GM04503 (cell line): ENCODE measurements at regions not wholly inside any gene's neighbourhood (a gene's known extent, or its start where the extent isn't known, plus 50 kb on each side); places are given as distances from the start of the nearest gene placed in this dataset.
"Not testable (repeated sequence)": the region's sequence is repeated elsewhere in the genome, so short reads cannot be mapped to it uniquely, and the experiment has no call there.

Source experiments
- DNase-seq: peaks from one replicate; pipeline ENCODE4 v3.0.0-alpha.2; 2012; ENCODE audit warnings: low read depth

- DNase-seq = not testable (repeated sequence)
These were observed 348.6 kb upstream of the CHRNA7 start for GRCh38 chr15:31681529-31682259.

DNA sequence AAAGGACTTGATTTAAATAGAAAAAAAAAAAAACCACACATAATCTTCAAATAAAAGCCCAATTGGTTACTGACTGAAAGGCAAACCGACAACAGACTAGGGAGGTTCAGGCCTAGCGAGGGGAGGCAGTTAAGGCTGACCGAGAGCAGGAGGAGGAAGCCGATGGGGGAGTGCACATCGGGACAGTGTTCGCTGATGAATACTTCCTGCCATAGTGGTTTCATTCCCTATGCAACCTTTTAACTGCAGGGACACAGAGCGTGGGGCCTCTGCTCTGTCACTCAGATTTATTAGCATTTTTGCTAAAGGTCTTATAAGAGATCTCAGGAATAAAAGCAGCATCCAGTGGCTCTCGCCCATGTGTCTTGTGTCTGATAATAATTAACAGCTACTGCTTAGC is 343.2 kb upstream of the CHRNA7 start:
- not testable (repeated sequence) for DNase-seq

GRCh38 chr15:31696509-31696908 is 333.8 kb upstream of the CHRNA7 start:
- not testable (repeated sequence) for DNase-seq

DNA sequence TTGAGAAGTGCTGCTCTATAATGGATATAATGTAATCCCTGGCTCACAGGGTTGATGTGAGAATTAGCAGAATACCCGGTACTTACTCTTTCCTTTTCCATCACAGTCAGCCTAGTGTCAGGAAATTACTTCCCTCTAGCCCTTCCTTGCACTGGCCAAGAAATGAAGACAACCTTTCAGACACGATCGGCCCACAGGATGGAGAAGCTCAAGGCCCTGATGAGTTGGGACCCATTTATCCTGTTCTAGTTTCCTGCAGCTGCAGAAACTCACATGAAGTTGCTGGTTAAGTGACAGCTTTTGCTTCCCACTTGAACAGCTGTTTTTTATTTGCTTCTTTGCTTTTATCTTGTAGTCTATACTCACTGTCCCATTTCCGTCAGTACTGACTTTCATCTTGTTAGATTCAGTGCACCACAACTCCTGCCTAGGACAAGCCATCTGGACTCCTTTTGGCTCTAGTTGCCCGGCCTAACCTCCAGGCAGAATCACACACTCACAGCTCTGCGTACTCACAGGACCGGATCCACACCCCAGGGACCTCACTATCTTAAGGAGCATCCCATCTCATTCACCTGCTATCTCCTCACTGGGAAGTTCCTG is 325.1 kb upstream of the CHRNA7 start:
- not testable (repeated sequence) for DNase-seq

DNA sequence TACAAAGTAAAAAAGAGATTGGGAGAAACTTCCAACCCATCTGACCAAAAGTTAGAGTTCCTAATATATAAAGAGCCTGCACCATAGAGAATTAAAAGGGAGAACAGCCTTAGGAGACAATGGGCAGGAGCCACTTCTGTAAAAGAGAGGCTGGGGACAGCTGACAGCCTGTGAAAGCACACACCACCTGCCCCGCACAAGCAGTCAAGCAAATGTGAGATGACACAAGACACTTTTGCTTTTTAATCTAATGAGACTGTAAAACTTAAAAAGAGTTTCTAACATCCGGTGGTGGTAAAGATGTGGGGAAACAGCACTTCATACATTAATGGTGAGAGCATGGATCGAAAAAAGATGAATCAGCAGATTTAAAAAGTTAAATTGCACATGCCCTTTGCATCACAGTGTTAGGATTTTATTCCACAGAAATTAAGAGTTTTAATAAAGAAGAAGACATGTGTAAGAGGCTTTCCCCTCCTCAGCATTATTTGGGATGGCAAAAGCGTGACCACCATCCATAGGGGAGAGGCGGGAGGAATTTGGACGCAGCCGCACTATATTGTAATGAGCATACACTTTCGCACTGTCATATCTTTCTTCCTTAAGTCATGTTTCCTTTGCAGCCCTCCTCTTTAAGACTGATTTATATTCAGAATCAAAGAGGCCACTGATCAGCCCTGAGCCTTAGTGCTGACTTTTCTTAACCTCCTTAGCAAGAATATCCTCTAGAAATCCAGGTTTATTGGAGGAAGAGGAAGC is 322.2 kb upstream of the CHRNA7 start:
- DNase-seq = not testable (repeated sequence)

- DNase-seq = not testable (repeated sequence)
These were observed 321.5 kb upstream of the CHRNA7 start for GRCh38 chr15:31708703-31709327.

DNA sequence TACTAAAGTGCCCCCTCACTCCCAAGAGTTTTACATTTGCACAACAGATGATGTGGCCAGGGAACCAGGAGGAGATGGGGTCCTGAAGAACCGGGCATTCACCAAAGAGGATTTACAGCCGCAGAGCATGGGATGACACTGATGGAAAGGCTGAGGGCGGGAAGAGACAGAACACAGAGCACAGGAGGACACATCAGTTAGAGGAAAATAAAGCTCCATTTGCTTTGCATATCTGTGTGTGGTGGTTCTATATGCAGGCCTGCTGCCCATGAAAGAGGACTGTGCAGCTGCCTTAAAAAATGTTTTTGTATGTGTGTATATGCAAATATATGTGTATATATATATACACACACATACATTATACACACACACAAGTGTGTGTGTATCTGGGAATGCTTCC is 320.8 kb upstream of the CHRNA7 start:
- not testable (repeated sequence) for DNase-seq

DNA sequence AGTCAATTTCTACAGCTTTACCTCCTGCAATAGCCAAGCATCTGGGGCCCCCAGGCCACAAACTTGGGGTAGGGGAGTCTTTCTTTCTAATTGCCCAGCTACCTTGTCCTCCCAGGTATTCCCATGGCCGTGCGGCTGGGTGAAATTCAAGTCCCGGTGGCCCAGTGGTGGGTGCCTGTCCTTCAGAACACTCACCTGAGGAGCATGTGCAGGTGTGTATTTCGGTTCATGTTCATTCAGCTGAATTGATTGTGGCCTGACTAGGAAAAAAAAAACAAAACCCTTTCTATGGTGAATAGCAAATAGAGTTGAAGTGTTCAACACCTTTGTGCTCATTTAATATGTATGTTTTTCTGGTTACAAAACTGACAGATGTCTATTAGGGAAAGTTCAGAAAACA is 319.5 kb upstream of the CHRNA7 start:
- DNase-seq = not testable (repeated sequence)

DNA sequence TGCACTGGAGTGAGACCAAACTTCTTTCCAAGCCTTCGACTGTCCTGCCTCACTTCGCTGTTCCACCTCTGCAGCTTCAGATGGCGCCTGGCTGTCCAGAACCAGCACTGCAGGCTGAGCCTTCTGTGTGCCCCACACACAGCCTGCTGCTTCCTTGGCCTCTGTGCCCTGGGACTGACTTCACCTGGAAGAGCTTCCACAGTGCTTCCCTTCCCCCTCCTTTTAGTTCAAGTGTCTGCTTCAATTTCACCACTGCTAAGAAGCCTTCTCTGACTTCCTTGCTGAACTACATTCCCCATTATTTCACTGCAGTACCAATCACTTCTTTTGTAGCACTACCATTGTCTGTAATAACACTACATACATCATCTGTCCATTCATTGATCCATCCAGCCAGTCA is 315.1 kb upstream of the CHRNA7 start:
- DNase-seq = not testable (repeated sequence)

GRCh38 chr15:31718625-31719024 is 311.7 kb upstream of the CHRNA7 start:
- DNase-seq = not testable (repeated sequence)

DNA sequence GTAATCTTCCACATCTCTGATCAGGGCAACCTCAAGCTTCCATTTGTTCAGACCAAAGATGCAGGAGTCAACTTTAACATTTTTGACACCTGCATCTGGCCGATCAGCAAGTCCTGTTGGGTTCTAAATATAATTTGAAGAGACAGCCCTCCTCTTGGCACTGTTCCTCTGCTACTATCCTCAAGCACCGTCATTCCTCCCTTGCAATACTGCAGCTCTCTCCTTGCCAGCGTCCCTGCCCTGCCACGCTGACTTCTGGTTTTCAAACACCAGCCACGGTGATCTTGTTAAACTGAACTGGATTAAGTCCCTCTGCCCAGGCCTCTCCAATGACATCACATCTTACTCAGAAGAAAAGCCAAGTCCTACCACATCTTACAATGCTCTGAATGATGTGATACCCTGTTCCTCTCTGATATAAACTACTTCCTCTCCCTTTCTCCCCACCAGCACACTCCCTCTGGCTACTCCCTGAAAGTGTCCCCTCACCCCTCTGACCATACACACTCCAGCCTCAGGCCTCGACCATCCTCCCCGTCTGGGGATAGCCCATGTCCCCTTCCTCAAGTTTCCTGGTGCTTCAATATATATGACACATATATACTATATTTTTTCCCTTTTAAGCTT is 310.8 kb upstream of the CHRNA7 start:
- not testable (repeated sequence) for DNase-seq

DNA sequence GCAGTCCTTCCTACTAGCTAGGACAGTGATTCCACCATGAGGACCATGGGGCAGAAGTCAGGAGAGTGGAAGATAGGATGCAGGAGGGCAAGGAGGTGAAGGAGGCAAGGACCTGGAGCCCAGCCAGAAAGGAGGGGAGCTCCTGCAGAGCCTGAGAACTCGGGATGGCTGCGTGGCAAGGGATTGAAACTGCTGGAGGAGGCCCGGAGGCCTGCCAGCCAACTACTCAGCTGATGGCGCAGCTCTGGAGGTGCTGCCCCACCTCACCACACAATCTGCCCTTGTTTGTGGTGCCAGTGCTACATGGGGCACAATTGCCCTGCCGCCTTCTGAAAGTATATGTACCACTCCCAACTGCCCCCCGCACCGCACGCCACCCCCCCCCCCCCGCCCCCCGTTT is 307.3 kb upstream of the CHRNA7 start:
- not testable (repeated sequence) for DNase-seq

DNA sequence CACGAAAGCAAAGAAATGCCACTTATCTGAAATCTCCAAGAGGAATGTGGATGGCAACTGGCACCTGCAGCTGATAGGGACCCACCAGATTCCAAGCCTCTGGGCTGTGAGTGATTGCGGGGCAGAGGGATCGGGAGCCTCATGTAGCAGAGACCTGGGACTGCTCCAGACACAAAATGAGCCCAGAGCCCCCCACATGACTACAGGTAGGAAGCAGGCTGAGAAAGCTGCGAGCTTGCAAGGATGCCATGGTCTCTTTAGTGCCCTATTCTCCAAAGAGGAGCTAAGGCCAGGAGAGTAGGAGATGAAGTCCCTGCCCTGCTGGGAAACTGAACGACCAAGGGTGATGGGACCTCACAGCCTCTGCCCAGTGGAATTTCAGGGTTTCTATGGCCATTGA is 305.4 kb upstream of the CHRNA7 start:
- not testable (repeated sequence) for DNase-seq

DNA sequence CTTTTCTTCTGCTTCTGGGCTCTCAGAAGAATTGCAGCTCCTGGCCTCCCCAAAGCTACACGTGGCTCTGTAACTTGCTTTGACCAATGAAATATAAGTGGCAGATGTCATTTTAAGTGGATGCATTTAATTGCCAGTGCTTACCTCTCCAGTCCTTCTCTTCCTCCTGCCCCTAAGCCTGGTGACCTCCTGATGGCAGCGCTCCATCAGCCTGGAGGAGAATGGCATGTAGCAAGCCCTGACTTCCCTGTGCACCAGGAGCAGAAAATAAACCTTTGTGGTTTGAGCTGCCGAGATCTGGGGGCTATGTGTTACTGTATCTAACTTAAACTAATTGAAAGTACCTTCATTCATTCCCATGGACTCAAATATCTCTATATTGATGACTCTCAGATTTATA is 304.7 kb upstream of the CHRNA7 start:
- not testable (repeated sequence) for DNase-seq

DNA sequence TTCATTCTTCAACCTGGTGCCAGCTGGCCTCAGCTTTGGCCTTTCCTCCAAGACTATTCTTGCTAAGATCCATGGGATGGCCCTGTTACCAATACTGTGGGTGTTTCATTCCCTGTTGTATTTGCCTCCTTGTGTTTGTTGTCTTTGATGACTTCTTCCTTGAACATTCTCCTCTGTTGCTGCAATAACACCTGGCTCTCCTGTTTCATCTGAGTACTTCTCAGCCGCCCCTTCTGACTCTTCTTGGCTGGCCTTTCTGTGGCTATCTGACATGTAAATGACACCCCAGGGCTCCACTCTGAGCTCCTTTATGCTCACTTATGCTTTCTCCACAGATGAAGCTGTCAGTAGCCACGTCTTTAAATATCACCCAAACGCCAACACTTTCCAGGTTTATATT is 302.7 kb upstream of the CHRNA7 start:
- no peak for DNase-seq

DNA sequence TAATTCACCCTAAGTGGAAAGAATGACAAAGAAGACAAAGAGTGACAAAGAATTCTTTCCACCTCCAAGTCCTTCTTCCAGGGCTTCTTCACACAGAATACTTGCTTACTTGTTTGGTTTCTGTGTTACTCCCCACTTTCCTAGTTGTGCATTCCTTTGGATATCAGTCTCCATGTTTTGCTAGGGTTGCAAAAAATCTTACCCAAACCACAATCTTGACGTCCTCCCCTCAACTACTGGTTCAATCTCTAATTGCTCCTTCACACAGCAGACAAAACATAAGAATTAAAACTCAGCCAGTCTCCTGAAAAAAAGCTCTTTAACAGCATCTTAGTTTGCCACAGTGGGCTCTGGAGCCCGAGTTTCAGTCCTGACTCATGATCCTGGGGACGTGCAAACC is 297.6 kb upstream of the CHRNA7 start:
- no peak for DNase-seq

DNA sequence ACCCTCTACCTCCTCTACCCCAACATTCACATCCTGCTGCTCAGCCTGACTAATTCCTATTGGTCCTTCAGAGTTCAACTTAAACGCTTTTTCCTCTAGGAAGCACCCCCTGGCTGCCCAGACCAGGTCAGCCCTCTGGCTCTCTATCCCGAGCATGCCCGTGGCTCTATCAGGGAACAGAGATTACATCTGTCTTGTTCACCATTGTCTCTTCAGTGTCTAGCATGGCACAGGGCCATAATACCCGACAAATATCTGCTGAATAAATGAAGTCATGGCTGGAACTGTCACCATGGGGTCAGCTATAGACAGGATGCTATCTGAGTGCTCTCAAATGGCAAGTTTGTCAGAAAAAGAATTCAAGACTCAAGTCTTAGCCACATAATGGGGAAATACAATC is 296.9 kb upstream of the CHRNA7 start:
- no peak for DNase-seq

DNA sequence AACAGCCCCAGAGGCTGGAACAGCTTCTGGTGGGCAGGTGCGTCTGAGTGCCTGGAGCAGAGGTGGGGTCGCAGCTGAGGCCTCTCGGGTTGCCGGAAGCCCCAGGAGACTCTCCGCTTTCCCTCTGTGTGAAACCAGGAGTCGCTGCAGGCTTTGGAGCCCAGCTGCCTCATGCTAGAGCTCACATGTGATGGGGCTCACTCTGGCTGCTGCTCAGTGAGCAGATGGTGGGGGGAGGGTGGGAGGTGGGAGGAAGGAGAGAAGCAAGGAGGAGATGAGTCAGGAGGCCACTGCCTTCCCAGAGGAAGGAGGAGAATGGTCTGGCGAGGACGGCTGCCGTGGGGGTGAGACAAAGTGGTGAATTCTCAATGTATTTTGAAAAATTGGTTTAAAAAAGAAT is 290.1 kb upstream of the CHRNA7 start:
- DNase-seq = no peak

GRCh38 chr15:31745841-31746240 is 284.5 kb upstream of the CHRNA7 start:
- no peak for DNase-seq

DNA sequence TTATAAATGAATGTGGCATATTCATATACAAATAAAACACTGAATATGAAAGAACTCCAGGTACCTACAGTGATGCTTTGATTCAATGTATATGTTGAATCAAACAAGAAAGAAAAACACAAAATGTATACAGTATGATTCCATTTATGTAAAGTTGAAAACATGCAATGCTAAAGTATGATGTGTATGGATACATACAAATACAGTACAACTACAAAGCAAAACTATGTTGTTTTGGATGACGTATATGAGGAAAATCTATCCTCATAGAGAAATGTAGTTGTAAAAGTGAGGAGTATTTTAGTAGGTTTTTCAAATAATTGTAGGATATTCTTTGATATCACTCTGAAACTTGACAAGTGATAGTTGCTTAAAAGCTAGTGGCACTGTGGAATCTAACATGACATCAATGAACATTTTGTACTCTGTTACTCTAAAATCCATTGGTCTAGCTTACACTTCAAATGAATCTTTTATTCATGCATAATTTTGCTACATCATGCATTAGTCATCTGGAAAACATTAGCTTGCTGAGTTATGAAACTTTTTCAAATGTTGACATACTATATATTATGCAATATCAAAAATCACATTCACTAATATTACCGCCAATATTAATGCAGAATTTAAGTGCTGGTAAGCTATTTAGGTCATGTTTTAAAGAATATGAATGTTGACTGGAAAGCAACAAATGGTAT is 278.1 kb upstream of the CHRNA7 start:
- no peak for DNase-seq

GRCh38 chr15:31752905-31753304 is 277.4 kb upstream of the CHRNA7 start:
- DNase-seq = no peak

- DNase-seq = no peak
These were observed 272.2 kb upstream of the CHRNA7 start for GRCh38 chr15:31758126-31758525.
